Stomach (tissue), 4 donors: ENCODE measurements at regions not wholly inside any gene's neighbourhood (a gene's known extent, or its start where the extent isn't known, plus 50 kb on each side); places are given as distances from the start of the nearest gene placed in this dataset.

ENCODE experiments used
- CTCF ChIP-seq, 7 experiments: fragments of 450-650 bp in 4 of 7; fragments of 200-600 bp in 3 of 7; sonication (generic) in 3 of 7; IDR thresholded peaks; one replicate each; pipeline ENCODE4 v1.5.1; 2016 to 2019; ENCODE audit warnings: antibody characterized with exemption in 7 of 7, control low read depth in 2 of 7, mild to moderate bottlenecking in 1 of 7
- EP300 ChIP-seq: sonication (generic); formaldehyde crosslinking; IDR thresholded peaks from one replicate; pipeline ENCODE4 v1.6.1; 2017; ENCODE audit warnings: antibody characterized with exemption
- POLR2A ChIP-seq, 4 donors: fragments of 450-650 bp; IDR thresholded peaks; one replicate each; pipeline ENCODE4 v1.6.1; 2016; ENCODE audit warnings: antibody characterized with exemption in 4 of 4, control low read depth in 2 of 4, mild to moderate bottlenecking in 1 of 4, moderate library complexity in 1 of 4
- POLR2AphosphoS5 ChIP-seq, 3 donors: sonication (generic); formaldehyde crosslinking; IDR thresholded peaks; one replicate each; pipeline ENCODE4 v1.6.1; 2016; ENCODE audit warnings: antibody characterized with exemption in 3 of 3

- TF ChIP-seq EP300 (no peak), CTCF (IDR thresholded peaks at IDR 0.05) (no peak), POLR2A (IDR thresholded peaks at IDR 0.05) (no peak), POLR2AphosphoS5 (IDR thresholded peaks at IDR 0.05) (no peak)
Measured at GRCh38 chr6:159513074-159513720, 179.8 kb downstream of the SOD2 start.
